ENCODE measurements at regions not wholly inside any gene's neighbourhood (a gene's known extent, or its start where the extent isn't known, plus 50 kb on each side); places are given as distances from the start of the nearest gene placed in this dataset.

DNA sequence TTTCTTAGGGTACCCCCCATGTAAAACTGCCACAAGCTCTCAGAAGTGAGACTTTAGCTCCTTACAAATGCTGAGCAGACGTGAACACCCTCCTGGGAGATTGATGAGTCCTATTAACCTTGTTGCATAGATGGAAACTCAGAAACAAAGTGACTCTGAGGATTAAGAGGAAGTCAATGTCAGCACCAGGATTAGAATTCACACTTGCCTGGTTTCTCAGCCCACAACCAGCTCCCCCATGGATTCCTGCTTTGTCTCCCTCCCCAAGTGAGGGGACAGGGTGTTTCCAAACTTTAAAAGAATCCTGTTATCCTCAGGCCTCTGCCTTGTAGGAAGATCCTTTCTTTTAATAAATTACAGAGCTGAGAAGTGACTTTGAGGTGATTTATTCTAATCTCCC, 324.4 kb downstream of the NDFIP2 start:
- TF ChIP-seq, protein P1, sequence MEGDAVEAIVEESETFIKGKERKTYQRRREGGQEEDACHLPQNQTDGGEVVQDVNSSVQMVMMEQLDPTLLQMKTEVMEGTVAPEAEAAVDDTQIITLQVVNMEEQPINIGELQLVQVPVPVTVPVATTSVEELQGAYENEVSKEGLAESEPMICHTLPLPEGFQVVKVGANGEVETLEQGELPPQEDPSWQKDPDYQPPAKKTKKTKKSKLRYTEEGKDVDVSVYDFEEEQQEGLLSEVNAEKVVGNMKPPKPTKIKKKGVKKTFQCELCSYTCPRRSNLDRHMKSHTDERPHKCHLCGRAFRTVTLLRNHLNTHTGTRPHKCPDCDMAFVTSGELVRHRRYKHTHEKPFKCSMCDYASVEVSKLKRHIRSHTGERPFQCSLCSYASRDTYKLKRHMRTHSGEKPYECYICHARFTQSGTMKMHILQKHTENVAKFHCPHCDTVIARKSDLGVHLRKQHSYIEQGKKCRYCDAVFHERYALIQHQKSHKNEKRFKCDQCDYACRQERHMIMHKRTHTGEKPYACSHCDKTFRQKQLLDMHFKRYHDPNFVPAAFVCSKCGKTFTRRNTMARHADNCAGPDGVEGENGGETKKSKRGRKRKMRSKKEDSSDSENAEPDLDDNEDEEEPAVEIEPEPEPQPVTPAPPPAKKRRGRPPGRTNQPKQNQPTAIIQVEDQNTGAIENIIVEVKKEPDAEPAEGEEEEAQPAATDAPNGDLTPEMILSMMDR (IDR thresholded peaks at IDR 0.05): no peak
- TF ChIP-seq POLR2A (IDR thresholded peaks at IDR 0.05) (no peak), EP300 (IDR thresholded peaks at IDR 0.05) (no peak)

Data from ovary (tissue), 3 donors.